GM21367 (cell line): ENCODE measurements at regions not wholly inside any gene's neighbourhood (a gene's known extent, or its start where the extent isn't known, plus 50 kb on each side); places are given as distances from the start of the nearest gene placed in this dataset.
"Not testable (repeated sequence)": the region's sequence is repeated elsewhere in the genome, so short reads cannot be mapped to it uniquely, and the experiment has no call there.

Experiments
- ATAC-seq: cut with Tn5 transposase; IDR thresholded peaks from one replicate; pipeline ENCODE4 v1.9.1; 2021; ENCODE audit not compliant: unreplicated experiment

DNA sequence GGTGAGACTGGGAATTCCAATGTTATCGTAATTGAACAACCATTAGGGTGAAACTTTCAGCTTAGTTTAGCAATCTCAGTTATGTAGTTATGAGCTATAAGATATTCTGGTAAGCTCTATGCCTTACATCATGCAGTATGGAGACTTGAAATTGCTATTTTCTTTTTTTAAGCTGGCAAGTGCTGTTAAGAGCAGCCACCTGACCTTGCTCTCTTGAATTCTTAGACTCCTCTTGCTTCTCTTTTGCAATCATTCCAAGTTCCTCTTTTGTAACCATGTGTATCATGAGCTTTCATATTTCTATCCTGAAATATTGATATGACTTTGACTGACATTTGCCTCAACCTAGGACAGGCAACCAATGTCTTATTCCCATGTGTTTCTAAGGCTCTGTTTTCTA, 446.3 kb upstream of the SLC35B3 start:
- no peak for ATAC-seq

- no peak for ATAC-seq
These were observed 444.0 kb upstream of the SLC35B3 start for GRCh38 chr6:8879334-8879733.

DNA sequence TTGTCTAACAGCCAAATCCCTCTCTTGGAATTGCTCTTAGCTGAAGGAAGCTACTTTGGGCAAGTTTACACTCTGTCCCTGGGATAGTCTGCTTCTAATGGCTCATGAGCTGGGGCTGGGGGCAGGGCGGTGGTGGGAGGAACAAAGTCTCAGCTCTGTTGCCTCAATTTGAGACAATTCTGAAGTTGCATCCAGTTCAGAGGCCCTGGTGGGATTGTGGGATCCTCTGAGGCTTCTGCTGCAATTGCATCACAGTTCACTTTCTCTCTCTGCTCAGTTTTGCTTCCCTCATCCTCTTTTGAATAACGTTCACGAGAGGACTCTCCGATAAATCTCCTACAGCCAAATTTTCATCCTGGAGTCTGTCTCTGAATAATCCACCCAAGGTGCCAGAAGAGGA, 440.6 kb upstream of the SLC35B3 start:
- ATAC-seq: no peak

DNA sequence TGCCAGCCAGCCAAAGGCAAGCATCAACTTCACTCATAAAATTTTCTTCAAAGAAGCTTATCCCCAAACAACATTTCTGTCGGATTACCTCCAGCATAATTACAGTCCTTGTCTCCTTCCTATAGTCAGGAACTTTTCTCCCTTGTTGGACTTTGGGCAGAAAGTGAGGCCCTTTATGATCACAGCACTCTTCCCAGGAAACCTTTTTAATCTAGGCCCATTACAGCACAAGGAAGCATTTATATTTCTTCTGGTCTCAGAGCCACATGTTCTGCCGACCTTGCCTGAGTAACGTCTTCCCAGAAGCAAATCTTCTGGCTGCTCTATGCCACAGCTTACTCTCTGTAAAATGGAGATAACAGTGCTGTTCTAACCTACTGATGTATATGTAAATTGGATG, 437.2 kb upstream of the SLC35B3 start:
- no peak for ATAC-seq

DNA sequence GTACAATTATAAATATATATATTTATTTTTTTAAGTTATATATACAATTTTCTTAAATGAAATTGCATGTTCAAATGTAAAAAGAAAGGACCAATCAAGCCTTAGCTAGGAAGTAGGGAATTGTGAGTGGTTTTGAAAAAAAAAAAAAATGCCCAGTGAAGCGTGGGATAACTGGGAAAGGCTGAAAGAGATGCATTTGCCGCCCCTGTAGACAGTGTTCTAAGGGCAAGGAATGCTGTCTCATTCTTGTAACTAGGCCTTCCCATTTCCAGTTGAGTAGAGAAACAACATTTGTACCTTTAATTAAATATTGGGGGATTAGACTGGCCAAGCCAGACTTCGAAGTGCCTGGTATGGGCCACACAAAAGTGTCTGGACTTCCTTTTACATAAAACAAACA, 430.1 kb upstream of the SLC35B3 start:
- ATAC-seq: no peak

- ATAC-seq: no peak
These were observed 425.3 kb upstream of the SLC35B3 start for GRCh38 chr6:8860671-8861070.

DNA sequence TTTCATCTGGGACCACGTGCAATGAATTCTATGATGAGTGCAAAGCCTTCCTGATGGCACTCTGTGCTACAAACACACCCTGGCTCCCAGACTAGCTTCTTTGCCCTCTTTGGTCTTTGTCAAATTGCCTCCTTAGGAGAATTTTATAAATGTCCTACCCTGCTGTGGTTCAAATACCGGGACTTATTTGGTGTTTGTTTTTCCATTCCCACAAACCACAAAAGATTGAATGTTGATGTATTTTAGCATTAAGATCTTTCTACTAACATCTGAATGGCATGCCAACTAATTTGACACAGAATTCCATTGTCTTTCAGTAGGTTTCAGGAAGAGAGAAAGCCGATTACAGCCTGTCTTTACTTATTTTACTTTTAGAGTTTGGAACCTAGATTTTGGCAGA, 424.2 kb upstream of the SLC35B3 start:
- no peak for ATAC-seq

DNA sequence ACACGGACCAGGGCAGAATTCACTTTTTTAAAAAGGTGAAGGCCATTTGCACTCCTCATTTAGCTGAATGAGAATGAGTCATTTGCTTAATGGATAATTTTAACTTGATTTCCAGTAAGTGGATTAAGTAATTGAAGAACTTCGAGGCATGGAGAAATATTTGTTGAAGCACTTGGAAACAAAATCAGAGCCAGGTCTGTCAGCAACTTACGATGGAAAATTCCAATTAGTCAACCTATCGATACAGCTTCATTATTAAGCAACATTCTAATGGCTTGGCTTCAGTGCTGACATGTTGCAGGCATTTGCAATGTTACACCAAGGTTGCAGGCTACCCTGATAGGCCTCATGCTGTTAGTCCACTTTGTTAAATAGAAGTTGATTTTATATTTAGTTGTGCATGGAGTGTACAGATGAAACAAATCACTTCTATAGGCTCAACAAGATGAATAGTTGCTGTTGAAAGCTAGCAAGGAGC, 423.5 kb upstream of the SLC35B3 start:
- ATAC-seq: no peak

GRCh38 chr6:8857160-8857559, 421.8 kb upstream of the SLC35B3 start:
- no peak for ATAC-seq

DNA sequence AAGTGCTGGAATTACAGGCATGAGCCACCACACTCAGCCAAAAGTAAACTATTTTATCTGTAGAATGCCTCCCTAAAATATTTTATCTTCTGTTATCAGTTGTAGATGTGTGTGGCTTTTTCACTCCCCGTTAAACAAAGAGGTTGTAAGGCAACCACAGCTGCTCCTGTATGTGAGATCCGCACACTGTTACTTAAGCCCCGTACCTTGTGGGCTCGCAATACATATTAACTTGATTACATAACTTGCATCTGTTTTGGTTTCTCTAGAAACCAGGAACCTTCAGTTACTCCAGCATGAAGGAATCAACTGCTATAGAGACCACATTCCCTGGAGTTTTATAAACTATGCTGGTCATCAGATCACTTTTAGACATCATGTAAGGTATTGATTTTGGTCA, 420.1 kb upstream of the SLC35B3 start:
- ATAC-seq: no peak

DNA sequence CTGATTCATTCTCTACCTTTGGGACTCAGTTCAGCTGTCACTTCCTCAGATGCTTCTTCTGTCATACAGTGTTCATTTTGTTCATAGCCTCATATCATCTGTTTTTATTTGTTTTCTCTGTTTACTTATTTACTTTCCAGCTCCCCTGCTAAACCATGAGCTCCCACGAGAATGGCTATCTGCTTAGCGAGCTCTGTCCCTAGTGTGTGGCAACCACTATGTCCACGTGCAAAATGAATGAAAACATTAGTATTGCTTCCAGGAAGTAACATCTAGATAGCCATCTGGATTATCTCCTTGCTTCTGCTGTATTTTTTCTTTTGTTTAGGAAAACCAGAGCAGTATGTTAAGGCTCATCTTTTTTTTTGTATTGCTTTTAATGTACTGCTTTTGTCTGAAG, 417.0 kb upstream of the SLC35B3 start:
- ATAC-seq: no peak

DNA sequence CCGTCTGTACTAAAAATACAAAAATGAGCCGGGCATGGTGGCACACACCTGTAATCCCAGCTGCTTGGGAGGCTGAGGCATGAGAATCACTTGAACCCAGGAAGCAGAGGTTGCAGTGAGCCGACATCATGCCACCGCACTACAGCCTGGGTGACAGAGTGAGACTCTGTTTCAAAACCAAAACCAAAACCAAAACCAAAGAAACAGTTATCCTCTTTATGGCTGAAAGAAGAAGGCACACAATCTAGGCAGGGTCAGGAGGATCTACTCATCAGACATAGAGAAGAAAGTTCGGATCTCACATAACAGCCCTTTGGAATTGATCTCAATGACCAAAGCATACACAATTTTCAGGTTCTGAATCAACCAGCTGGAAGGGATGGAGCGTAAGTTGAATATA, 411.3 kb upstream of the SLC35B3 start:
- not testable (repeated sequence) for ATAC-seq

DNA sequence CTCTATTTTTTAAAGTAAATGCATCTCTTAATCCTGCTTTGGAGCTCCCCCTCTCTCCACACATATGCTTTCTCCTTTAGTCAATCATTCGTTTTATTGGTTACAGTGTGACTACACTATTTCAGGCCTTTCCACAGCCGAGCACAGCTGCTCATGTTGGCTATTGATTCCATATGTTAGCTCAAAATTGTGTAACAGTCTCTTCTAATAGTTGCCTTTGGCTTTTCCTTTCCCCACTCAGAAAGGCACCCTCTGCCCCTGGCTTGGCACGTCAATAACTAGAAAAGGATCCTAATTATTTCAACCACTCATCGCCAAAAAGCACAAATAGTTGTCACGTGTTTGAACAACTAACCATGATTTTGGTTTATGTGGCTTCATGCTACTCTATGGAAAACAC, 410.3 kb upstream of the SLC35B3 start:
- ATAC-seq: no peak

- ATAC-seq: no peak
These were observed 409.6 kb upstream of the SLC35B3 start for GRCh38 chr6:8844968-8845367.

DNA sequence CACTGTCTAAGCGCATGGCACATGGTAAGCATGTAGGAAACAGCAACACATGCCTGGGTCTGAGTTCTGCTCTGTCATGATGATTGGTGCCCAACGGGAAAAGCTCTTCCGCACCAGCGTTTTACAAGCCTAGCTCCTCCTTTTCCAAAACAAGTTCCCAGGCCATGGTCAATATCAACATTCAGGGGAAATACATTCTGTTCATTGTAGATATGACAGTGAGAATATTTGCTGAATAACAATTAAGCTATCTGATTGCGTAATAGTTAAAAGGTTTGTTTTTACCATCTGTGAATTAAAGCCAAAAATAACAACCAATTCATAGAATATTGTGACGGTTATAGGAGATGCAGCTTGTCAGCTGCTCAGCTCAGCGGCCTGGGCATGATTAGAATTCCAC, 404.3 kb upstream of the SLC35B3 start:
- ATAC-seq: no peak

GRCh38 chr6:8837343-8837742, 402.0 kb upstream of the SLC35B3 start:
- no peak for ATAC-seq

- ATAC-seq: not testable (repeated sequence)
These were observed 397.4 kb upstream of the SLC35B3 start for GRCh38 chr6:8832695-8833094.

DNA sequence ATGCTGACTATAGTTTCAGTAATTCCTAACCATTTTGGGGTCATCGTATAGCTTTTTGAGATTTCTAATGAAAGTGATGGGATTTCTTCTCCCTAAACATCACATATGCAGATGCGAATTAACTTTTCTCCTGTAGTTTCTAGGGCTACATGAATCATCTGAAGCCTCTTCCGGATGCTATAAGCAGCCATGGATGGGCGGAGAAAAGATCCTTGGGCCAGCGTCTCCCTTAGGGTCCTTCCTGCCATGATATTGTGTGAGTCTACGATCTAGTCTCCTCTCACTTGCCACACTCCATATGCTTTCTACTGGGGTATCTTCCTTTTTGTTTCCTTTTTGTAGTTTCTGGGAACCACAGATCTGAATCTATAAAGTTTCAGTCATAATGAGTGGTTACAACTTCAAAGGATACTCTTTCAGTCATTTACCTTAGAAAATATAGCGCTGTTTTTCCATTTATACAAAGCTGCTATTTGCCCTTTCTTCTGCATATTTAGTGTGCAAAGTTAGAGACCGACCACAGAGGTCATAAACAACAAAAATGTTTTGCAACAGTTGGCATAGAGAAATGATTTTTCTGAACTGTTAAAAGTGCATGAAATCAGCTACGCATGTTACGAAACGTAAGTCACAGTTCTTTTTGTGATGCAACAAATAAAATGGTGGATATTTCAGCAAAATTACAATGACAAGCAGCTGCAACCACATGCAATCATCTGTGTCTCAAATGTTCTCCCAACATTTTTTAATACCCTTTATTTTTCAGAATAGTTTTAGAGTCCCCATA, 396.2 kb upstream of the SLC35B3 start:
- ATAC-seq: no peak

- ATAC-seq: no peak
These were observed 395.4 kb upstream of the SLC35B3 start for GRCh38 chr6:8830794-8831193.

- ATAC-seq: no peak
These were observed 394.5 kb upstream of the SLC35B3 start for GRCh38 chr6:8829796-8830195.

- no peak for ATAC-seq
These were observed 394.0 kb upstream of the SLC35B3 start for GRCh38 chr6:8829296-8829695.

- no peak for ATAC-seq
These were observed 393.0 kb upstream of the SLC35B3 start for GRCh38 chr6:8828376-8828775.

GRCh38 chr6:8825726-8826125, 390.4 kb upstream of the SLC35B3 start:
- ATAC-seq: no peak
